HepG2 (cell line): ENCODE measurements at regions not wholly inside any gene's neighbourhood (a gene's known extent, or its start where the extent isn't known, plus 50 kb on each side); places are given as distances from the start of the nearest gene placed in this dataset.

Experiments
- ATAC-seq: fragments of 200-7000 bp; cut with Tn5 transposase; 3 replicates; pipeline ENCODE4 v1.9.1; 2020; ENCODE audit warnings: mild to moderate bottlenecking, moderate library complexity
- BruUV-seq: library from RNA; stranded (reverse); fragments of 400-500 nt; replicated peaks from 2 replicates; lab custom pipeline; 2021; lab: Mats Ljungman, UMichigan
- CTCF ChIA-PET: fragments of 300-600 bp; formaldehyde crosslinking; extraction: SDS; loops from one replicate; lab custom pipeline; 2021; ENCODE audit warnings: low total read pairs, inconsistent platforms, low intra/inter-chr PET ratio; lab: Yijun Ruan, JAX
- POLR2A ChIA-PET: fragments of 350-600 bp; sonication (Branson Sonifier 250); formaldehyde crosslinking; loops from one replicate; lab custom pipeline; 2020; ENCODE audit warnings: antibody characterized with exemption, inconsistent platforms; lab: Yijun Ruan, JAX
- DNase-seq: peaks from one replicate; pipeline ENCODE4 v3.0.0-alpha.2; 2015; ENCODE audit warnings: low spot score
- FAIRE-seq: peaks from 3 replicates; lab custom pipeline; 2011; peaks lifted over from hg19 to GRCh38; lab: Jason Lieb, UNC
- H2AFZ ChIP-seq: one replicate; pipeline ENCODE4 v1.6.1; 2011; ENCODE audit warnings: low read length, inconsistent platforms
- H3K27ac ChIP-seq: fragments of 300-600 bp; 3 replicates; pipeline ENCODE4 v1.8.0; 2011; ENCODE audit warnings: mixed run types, mild to moderate bottlenecking, mixed read lengths, low read length, inconsistent platforms; ENCODE audit not compliant: insufficient read depth; ENCODE audit errors: extremely low read length
- H3K27me3 ChIP-seq, 2 experiments: fragments of 200-600 bp in 1 of 2; 2 replicates in 1 of 2; 3 replicates in 1 of 2; pipeline versions ENCODE4 v1.6.0 to v1.8.0; 2011; ENCODE audit warnings: low read length in 2 of 2, mild to moderate bottlenecking in 2 of 2, moderate library complexity in 2 of 2, inconsistent platforms in 1 of 2; ENCODE audit not compliant: insufficient read depth in 2 of 2, control insufficient read depth in 1 of 2
- H3K36me3 ChIP-seq, 2 experiments: fragments of 200-600 bp in 1 of 2; replicated peaks in 1 of 2; 2 replicates in 1 of 2; 3 replicates in 1 of 2; pipeline versions ENCODE4 v1.5.1 to v1.8.0; 2011; ENCODE audit warnings: low read length in 2 of 2, inconsistent platforms in 1 of 2; ENCODE audit not compliant: insufficient read depth in 2 of 2, control insufficient read depth in 1 of 2
- H3K4me1 ChIP-seq: 2 replicates; pipeline ENCODE4 v1.5.1; 2012; ENCODE audit warnings: low read length, inconsistent platforms; ENCODE audit not compliant: insufficient read depth
- H3K4me2 ChIP-seq: 2 replicates; pipeline ENCODE4 v1.6.0; 2011; ENCODE audit warnings: low read depth, low read length, inconsistent platforms
- H3K4me3 ChIP-seq, 3 experiments: fragments of 200-600 bp in 1 of 3; sonication (generic), shearing (Covaris generic) in 1 of 3; replicated peaks in 1 of 3; 2 replicates each; pipeline ENCODE4 v1.5.1; 2011 to 2016; ENCODE audit warnings: low read length in 3 of 3, inconsistent platforms in 2 of 3, low read depth in 2 of 3, mild to moderate bottlenecking in 2 of 3, control low read depth in 1 of 3, mixed read lengths in 1 of 3; ENCODE audit not compliant: insufficient read depth in 1 of 3
- H3K79me2 ChIP-seq: one replicate; pipeline ENCODE4 v1.6.1; 2011; ENCODE audit warnings: low read length, inconsistent platforms; ENCODE audit not compliant: insufficient read depth
- H3K9ac ChIP-seq: 2 replicates; pipeline ENCODE4 v1.6.0; 2011; ENCODE audit warnings: mild to moderate bottlenecking, low read depth, low read length, inconsistent platforms; ENCODE audit not compliant: insufficient read depth
- H3K9me3 ChIP-seq: 2 replicates; pipeline ENCODE4 v1.5.1; 2012; ENCODE audit warnings: mild to moderate bottlenecking, low read length
- H4K20me1 ChIP-seq: 2 replicates; pipeline ENCODE4 v1.6.0; 2011; ENCODE audit warnings: inconsistent platforms, mild to moderate bottlenecking, low read length, moderate library complexity; ENCODE audit not compliant: insufficient read depth
- RAD21 ChIP-seq: fragments of 450-650 bp; formaldehyde crosslinking; IDR thresholded peaks from 2 replicates; pipeline ENCODE4 v1.5.0; 2020; ENCODE audit warnings: mild to moderate bottlenecking
- WGBS: methylation state at CpG from one replicate; pipeline ENCODE4 v1.1.6; 2017; ENCODE audit warnings: low lambda C conversion rate; 5-methylcytosine and 5-hydroxymethylcytosine counted together
- in situ Hi-C: cut with HindIII; loops from 2 replicates; pipeline ENCODE4 v1.10.0; 2017; ENCODE audit warnings: low pct_unique_long_range_greater_than_20kb; ENCODE audit not compliant: extremely low pct_ligation_motif_present
- intact Hi-C: fragments of 100-400 bp; cut with micrococcal nuclease; formaldehyde crosslinking; loops from one replicate; pipeline ENCODE4 v1.10.0; 2022; ENCODE audit not compliant: unreplicated experiment
- TF ChIP-seq, protein P1 (sequence below): sonication (generic); IDR thresholded peaks from 2 replicates; pipeline ENCODE4 v1.6.1; 2016; ENCODE audit warnings: low read depth, borderline replicate concordance
- TF ChIP-seq, protein P2 (sequence below): sonication (generic); formaldehyde crosslinking; IDR thresholded peaks from 2 replicates; pipeline ENCODE4 v1.8.0; 2022; ENCODE audit warnings: missing genetic modification reagents, mild to moderate bottlenecking, inconsistent platforms, borderline replicate concordance
- TF ChIP-seq, protein P3 (sequence below): fragments of 450-650 bp; IDR thresholded peaks from 2 replicates; pipeline ENCODE4 v1.6.1; 2016
- TF ChIP-seq, protein P4 (sequence below): IDR thresholded peaks from 2 replicates; pipeline ENCODE4 v1.6.1; 2012; ENCODE audit warnings: low read length, improper control_type of control experiment
- TF ChIP-seq, protein P5 (sequence below): sonication (generic); formaldehyde crosslinking; IDR thresholded peaks from 2 replicates; pipeline ENCODE4 v1.5.0; 2020; ENCODE audit warnings: mild to moderate bottlenecking, missing genetic modification reagents, moderate library complexity

DNA sequence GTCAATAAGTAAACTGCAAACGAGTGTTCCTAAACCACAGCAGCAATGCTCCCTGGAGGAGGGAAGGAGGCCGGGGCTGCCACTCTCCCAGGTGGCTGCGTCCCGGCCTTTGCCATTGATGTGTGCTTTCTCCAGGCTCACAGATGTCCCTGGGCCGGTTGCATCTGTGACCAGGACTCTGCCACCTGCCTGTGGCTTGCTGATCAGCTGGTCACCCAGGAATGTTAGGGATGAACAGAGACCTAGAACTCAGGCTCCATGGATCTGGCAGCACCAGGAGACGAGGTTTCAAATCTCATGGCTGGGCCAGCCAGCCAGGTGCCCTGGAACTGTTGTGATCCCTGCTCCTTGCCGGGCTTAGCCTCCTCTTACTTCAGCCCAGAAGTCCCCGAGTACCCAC lies 65.7 kb downstream of the KLF15 start:
- FAIRE-seq: no peak
- in situ Hi-C loops: no loop called here
- Histone ChIP-seq H3K4me3 (no peak overlapping the region), H3K27me3 (peaks cover 9 to 52% of the 10 kb centered on the region in 2 experiments; a peak in 4 of 5 replicates), H3K27ac (no peak overlapping the region), H3K4me2 (no peak overlapping the region), H3K9me3 (no peaks in the 10 kb centered on the region), H3K9ac (no peak overlapping the region), H3K79me2 (no peaks in the 10 kb centered on the region), H4K20me1 (0 out of 2 replicates have a peak, but pooled peaks cover 2% of the 10 kb centered on the region), H3K36me3 (no peaks in the 10 kb centered on the region), H3K4me1 (peaks cover 29% of the 10 kb centered on the region), H2AFZ (no peak overlapping the region)
- CTCF ChIA-PET: no interaction called here
- 41% methylated on average over 3 of the region's 8 CpGs for WGBS
- intact Hi-C loops: no loop called here
- no TSS peak for BruUV-seq
- DNase-seq: no peak
- ATAC-seq: peak; percentile 48
- TF ChIP-seq, protein P1, sequence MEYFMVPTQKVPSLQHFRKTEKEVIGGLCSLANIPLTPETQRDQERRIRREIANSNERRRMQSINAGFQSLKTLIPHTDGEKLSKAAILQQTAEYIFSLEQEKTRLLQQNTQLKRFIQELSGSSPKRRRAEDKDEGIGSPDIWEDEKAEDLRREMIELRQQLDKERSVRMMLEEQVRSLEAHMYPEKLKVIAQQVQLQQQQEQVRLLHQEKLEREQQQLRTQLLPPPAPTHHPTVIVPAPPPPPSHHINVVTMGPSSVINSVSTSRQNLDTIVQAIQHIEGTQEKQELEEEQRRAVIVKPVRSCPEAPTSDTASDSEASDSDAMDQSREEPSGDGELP: peak; percentile 25; the same call in 1 of the 2 replicates
- TF ChIP-seq, protein P2, sequence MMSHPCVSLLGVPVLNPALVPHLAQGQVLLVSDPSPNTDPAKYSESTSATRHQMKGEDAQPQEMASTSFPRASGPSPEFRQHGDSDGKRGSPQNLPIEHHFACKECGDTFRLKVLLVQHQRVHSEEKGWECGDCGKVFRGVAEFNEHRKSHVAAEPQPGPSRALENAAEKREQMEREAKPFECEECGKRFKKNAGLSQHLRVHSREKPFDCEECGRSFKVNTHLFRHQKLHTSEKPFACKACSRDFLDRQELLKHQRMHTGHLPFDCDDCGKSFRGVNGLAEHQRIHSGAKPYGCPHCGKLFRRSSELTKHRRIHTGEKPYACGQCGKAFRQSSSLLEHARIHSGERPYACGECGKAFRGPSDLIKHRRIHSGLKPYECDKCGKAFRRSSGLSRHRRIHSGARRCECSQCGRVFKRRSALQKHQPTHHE (CRISPR knock-in tag): no peak
- TF ChIP-seq, protein P3, sequence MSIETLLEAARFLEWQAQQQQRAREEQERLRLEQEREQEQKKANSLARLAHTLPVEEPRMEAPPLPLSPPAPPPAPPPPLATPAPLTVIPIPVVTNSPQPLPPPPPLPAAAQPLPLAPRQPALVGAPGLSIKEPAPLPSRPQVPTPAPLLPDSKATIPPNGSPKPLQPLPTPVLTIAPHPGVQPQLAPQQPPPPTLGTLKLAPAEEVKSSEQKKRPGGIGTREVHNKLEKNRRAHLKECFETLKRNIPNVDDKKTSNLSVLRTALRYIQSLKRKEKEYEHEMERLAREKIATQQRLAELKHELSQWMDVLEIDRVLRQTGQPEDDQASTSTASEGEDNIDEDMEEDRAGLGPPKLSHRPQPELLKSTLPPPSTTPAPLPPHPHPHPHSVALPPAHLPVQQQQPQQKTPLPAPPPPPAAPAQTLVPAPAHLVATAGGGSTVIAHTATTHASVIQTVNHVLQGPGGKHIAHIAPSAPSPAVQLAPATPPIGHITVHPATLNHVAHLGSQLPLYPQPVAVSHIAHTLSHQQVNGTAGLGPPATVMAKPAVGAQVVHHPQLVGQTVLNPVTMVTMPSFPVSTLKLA: no peak
- TF ChIP-seq, protein P4, sequence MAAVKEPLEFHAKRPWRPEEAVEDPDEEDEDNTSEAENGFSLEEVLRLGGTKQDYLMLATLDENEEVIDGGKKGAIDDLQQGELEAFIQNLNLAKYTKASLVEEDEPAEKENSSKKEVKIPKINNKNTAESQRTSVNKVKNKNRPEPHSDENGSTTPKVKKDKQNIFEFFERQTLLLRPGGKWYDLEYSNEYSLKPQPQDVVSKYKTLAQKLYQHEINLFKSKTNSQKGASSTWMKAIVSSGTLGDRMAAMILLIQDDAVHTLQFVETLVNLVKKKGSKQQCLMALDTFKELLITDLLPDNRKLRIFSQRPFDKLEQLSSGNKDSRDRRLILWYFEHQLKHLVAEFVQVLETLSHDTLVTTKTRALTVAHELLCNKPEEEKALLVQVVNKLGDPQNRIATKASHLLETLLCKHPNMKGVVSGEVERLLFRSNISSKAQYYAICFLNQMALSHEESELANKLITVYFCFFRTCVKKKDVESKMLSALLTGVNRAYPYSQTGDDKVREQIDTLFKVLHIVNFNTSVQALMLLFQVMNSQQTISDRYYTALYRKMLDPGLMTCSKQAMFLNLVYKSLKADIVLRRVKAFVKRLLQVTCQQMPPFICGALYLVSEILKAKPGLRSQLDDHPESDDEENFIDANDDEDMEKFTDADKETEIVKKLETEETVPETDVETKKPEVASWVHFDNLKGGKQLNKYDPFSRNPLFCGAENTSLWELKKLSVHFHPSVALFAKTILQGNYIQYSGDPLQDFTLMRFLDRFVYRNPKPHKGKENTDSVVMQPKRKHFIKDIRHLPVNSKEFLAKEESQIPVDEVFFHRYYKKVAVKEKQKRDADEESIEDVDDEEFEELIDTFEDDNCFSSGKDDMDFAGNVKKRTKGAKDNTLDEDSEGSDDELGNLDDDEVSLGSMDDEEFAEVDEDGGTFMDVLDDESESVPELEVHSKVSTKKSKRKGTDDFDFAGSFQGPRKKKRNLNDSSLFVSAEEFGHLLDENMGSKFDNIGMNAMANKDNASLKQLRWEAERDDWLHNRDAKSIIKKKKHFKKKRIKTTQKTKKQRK: no peak
- TF ChIP-seq RAD21 (CRISPR knock-in tag): 0 out of 2 replicates have a peak, but pooled peaks have one; percentile 15
- TF ChIP-seq, protein P5, sequence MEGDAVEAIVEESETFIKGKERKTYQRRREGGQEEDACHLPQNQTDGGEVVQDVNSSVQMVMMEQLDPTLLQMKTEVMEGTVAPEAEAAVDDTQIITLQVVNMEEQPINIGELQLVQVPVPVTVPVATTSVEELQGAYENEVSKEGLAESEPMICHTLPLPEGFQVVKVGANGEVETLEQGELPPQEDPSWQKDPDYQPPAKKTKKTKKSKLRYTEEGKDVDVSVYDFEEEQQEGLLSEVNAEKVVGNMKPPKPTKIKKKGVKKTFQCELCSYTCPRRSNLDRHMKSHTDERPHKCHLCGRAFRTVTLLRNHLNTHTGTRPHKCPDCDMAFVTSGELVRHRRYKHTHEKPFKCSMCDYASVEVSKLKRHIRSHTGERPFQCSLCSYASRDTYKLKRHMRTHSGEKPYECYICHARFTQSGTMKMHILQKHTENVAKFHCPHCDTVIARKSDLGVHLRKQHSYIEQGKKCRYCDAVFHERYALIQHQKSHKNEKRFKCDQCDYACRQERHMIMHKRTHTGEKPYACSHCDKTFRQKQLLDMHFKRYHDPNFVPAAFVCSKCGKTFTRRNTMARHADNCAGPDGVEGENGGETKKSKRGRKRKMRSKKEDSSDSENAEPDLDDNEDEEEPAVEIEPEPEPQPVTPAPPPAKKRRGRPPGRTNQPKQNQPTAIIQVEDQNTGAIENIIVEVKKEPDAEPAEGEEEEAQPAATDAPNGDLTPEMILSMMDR (CRISPR knock-in tag): peak; percentile 10; the same call in 1 of the 2 replicates
- POLR2A ChIA-PET: no interaction called here
